H1 (cell line): ENCODE measurements at regions not wholly inside any gene's neighbourhood (a gene's known extent, or its start where the extent isn't known, plus 50 kb on each side); places are given as distances from the start of the nearest gene placed in this dataset.

ENCODE experiments used
- ATF2 ChIP-seq: IDR thresholded peaks from 2 replicates; pipeline ENCODE4 v1.6.1; 2012; ENCODE audit warnings: low read length, inconsistent platforms
- CHD1 ChIP-seq: IDR thresholded peaks from 2 replicates; pipeline ENCODE4 v1.6.1; 2012; ENCODE audit warnings: low read depth, low read length, improper control_type of control experiment
- HDAC6 ChIP-seq: IDR thresholded peaks from one replicate; pipeline ENCODE4 v1.7.1; 2012; ENCODE audit warnings: low read depth, mild to moderate bottlenecking, inconsistent platforms, low read length, moderate library complexity
- POLR2A ChIP-seq, 2 experiments: IDR thresholded peaks; 1 replicate in 1 of 2; 2 replicates in 1 of 2; pipeline ENCODE4 v1.6.1; 2011; ENCODE audit warnings: low read depth in 2 of 2, low read length in 2 of 2, mild to moderate bottlenecking in 2 of 2; ENCODE audit errors: control extremely low read depth in 1 of 2
- POLR2AphosphoS5 ChIP-seq: IDR thresholded peaks from 2 replicates; pipeline ENCODE4 v1.6.1; 2011; ENCODE audit warnings: low read depth, low read length
- RBBP5 ChIP-seq: IDR thresholded peaks from 2 replicates; pipeline ENCODE4 v1.7.1; 2012; ENCODE audit warnings: low read depth, mild to moderate bottlenecking, inconsistent platforms, low read length, moderate library complexity, borderline replicate concordance
- RFX5 ChIP-seq: IDR thresholded peaks from 2 replicates; pipeline ENCODE4 v1.6.1; 2011; ENCODE audit warnings: low read depth, low read length, improper control_type of control experiment, borderline replicate concordance
- SIN3A ChIP-seq, 2 experiments: IDR thresholded peaks in 1 of 2; conservative IDR thresholded peaks in 1 of 2; 2 replicates each; pipeline ENCODE4 v1.6.1; 2011 to 2012; ENCODE audit warnings: low read length in 2 of 2, improper control_type of control experiment in 1 of 2, low read depth in 1 of 2, mild to moderate bottlenecking in 1 of 2

- no peak for TF ChIP-seq ATF2
- no peak for TF ChIP-seq POLR2A (IDR thresholded peaks at IDR 0.05; ENCODE audit: control extremely low read depth in 1 of 2, low read depth in 2 of 2, low read length in 2 of 2)
- no peak for TF ChIP-seq CHD1
- TF ChIP-seq SIN3A (conservative IDR thresholded peaks at IDR 0.05 in 1 of 2, IDR thresholded peaks at IDR 0.05 in 1 of 2; ENCODE audit: low read depth in 1 of 2, low read length in 2 of 2), result no peak
- TF ChIP-seq HDAC6, result no peak
- TF ChIP-seq RFX5, result no peak
- TF ChIP-seq RBBP5, result no peak
- TF ChIP-seq POLR2AphosphoS5, result no peak
Observed at GRCh38 chr18:22101731-22102130, 67.7 kb upstream of the GATA6 start (continued).
